Stimulated activated CD8-positive, alpha-beta memory T cell treated with anti-CD3 and anti-CD28 coated beads, Interleukin-7, amount 100 ng/mL, for 48 hours (primary cell): ENCODE measurements at regions not wholly inside any gene's neighbourhood (a gene's known extent, or its start where the extent isn't known, plus 50 kb on each side); places are given as distances from the start of the nearest gene placed in this dataset.

Source experiments
- DNase-seq, 2 donors: peaks; one replicate each; pipeline ENCODE4 v3.0.0-alpha.2; 2020; ENCODE audit warnings: low read depth in 1 of 2; ENCODE audit errors: extremely low read depth in 1 of 2

DNA sequence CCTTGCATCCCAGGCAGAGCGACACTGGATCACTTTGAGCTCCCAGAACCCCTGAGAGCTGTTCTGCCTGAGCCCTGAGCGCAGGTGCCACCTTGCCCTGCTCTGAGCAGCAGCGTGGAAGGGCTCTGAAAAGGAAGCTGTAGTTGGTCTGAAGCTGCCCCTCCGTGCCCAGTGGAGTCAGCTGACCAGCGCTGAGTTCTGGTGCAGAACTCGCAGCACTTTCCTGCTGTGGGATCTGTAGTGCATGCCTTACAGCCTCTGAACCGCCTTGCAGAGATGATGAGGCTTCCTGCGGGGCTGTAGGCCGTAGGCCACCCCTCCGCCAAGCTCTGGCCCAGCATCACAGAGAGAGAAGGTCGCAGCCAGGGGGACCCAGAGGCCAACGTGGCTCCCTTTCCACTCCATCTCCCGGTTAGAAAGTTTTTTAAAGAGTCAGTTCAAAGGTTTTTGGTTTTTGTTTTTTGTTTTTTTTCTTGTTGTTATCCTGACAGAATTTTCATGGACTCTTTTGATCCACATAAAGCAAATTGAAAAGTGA lies 158.3 kb upstream of the CST7 start:
- no peak for DNase-seq

DNA sequence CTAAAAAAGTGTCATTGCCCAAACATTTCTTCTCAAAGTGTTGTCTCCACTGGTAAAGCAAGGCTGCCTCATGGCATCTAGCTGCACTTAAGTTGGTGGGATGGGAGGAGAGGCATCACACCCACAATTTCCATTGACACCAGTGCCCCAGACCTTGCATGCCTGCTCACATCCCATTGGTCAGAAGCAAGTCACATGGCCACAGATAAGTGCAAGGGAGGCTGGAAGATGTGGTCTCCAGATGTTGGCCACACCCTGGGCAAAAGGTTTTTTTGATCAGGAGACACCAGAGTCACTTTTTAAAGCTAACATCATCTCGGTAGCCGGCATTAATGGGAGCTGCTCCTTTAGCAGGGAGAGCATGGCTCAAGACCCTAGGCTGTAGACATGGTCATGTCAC lies 157.1 kb upstream of the CST7 start:
- no peak for DNase-seq

DNA sequence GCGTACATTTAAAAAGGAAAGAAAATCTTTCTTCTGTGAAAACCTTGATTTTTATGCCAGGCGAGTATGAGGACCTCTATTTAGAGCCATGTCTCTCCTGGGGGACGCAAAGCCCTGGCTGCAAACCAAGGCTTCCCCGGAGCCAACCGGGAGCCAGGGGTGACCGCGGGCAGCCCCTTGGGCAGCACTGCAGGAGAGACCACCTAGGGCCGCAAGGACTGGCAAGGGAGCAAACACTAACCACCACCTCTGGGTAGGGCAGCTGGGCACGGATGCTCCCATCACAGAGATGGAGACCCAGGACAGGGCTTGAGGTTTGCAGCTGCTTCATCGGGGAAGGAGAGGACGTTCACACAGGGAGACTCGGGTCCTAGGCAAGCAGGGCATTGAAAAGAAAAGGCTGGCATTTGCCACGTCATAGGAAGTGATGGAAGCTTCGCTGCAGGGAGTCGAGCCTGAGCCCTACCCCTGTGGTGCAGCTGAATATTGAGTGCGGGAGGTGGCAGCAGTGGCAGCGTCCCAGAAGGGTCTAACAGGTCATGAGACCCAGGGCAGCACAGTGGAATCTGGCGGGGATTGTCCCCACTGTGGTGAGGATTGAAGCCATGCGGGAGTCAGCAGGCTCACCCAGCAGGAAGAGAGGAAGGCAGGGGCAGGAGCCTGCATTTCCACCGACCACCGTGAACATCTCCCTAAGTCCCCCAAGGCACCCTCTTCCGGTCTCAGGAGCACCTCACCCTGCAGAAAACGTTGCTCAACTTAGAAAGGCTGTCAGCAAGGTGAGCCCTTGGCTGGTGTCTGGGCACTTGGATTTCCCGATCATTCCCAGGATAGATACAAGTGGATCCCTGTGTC lies 156.2 kb upstream of the CST7 start:
- no peak for DNase-seq

DNA sequence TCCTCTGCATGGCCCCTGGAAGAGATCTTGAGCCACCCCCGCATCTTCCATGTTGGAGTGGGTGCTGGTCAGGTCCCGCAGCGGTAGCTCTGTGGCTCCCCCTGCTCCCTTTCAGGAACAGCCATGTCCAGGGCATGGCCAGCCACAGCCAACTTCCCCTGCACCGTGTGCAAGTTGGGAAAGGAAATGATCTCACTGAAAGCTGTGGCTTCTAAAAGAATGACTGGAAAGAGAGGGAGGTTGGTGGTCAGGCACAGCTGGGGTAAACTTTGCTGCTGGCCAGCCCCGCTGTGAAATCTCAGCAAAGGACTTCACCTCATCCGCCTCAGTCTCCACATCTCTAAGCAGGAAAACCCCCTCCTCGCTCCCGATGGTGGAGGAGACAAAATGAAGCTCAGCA lies 153.6 kb upstream of the CST7 start:
- no peak for DNase-seq

- DNase-seq = no peak
Measured at GRCh38 chr20:24796236-24796635, 152.8 kb upstream of the CST7 start.

GRCh38 chr20:24797113-24797512 lies 152.0 kb upstream of the CST7 start:
- no peak for DNase-seq

- DNase-seq = no peak
Measured at GRCh38 chr20:24797745-24798655, 151.1 kb upstream of the CST7 start.

DNA sequence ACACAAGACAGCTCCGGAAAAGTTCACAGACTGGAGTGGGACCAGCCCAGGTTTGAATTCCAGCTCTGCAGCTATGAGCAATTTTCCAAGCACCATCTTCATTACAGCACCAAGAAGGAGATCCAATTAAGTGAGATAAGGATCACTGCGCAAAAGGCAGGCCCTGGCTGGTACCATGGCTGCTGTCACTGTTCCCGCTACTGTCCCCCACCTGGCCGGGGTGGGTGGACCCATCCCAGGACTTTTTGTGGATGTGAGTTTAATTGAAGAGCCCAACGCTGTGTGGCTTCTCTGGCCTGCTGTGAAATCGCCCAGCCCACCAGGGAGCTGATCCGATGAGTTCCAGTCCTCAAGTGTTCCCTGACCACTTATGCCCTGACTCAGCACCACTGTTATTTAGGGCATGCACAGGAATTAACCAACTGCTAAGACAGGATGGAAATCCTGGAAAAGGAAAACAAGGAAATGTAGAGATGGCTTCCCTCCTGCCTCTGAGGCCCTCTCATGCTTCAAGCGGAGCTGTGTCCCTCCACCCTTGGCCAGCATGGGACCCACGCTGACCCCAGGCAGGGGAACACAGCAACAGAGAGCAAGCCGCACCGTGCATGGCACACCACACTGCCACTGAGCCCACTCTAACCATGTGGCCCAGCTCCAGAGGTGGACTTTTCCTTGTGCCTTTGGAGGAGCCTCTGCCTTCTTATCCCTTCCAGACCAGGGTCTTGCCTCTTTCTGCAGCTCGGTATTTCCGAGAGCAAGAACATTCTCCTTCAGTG lies 150.0 kb upstream of the CST7 start:
- DNase-seq = no peak

GRCh38 chr20:24799971-24800580 lies 149.0 kb upstream of the CST7 start:
- no peak for DNase-seq

- no peak for DNase-seq
Measured at GRCh38 chr20:24802286-24802820, 146.7 kb upstream of the CST7 start.

DNA sequence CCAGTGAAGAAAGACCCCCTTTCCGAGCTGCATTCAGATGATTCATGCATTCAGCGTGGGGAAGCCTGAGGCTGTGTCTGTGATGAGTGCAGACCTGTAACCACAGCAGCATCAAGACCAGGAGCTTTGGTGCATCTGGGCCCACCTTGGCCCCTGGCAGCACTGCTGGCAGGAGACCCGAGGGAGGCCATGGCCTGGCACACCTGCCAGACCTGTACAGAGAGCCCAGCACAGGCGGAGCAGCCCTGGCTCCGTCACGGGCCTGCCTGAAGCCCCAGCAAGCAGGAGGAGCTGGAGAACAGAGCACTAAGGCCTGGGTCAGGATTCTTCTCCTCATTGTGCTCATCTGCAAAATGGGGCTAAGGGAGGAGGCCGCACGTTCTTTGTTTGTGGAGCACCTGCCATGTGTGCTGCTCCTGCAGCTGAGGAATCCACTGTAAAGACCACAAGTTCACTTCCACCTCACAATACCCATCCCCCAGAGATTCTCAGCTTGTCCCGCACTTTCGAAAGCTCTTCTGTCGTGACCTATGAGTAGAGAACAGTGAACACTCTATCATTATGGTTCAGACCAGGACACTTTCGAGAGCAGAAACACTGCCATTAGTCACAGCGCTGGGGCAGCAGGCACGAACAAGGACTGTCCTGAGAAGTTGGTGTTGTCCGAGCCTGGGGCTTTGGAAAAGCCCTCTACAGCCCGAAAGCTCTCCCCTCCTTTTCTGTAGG lies 144.4 kb upstream of the CST7 start:
- no peak for DNase-seq

- DNase-seq = no peak
Measured at GRCh38 chr20:24805456-24806238, 143.4 kb upstream of the CST7 start.

GRCh38 chr20:24806705-24807676 lies 142.1 kb upstream of the CST7 start:
- DNase-seq = no peak

- no peak for DNase-seq
Measured at GRCh38 chr20:24808616-24809015, 140.5 kb upstream of the CST7 start.

- DNase-seq = no peak
Measured at GRCh38 chr20:24809606-24810005, 139.5 kb upstream of the CST7 start.

DNA sequence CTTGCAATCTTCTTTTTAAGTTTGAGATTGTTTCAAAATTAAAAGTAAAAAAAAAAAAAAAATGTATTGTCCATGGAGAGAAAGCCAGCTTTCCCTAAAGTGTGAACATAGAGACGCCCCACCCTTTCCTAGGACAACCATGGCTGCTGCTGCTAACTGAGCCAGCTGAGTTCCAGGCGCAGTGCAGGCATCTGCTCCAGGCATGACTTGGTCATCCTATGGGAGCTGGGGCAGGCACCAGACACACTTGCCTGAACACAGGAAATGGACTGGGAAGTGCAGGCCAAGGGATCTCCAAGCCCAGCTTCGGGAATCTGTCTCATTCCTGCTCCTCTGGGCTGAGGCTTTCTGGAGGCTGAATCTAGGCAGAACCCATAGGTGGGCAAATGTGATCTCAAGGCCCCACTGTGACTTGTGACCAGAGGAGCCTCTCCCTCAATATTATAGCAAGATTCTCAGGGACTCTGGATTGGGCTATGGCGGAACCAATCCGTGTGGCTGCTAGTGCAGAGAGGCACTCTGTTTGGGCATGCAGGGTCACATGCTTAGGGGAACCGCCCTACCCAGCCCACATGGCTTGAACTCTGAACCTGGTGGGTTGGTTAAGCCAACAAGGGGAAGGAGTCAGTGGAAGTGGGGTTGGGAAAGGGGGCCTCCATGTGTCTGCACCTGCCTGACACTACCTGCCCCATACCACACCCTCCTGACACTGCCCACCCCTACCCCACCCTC lies 138.2 kb upstream of the CST7 start:
- no peak for DNase-seq

DNA sequence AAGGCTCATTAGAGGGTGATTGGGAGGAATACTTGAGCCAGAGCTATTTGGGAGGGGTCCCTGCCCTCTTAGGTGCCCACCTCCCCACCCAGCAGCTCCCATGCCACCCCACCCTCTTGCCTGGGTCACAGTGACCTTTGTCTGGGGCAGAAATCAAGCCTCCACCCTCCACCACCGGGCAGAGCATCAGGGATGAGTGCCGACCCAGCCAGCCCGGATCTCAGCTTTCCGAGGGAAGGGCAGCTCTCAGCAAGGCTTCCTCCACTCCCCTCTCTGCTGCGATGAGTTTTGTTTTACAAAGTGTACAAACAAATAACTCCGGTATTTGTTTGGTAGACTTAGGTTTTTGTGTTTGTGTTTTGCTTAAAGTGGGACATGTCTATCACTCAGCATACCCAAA lies 136.7 kb upstream of the CST7 start:
- no peak for DNase-seq
